ENCODE measurements at regions not wholly inside any gene's neighbourhood (a gene's known extent, or its start where the extent isn't known, plus 50 kb on each side); places are given as distances from the start of the nearest gene placed in this dataset.

DNA sequence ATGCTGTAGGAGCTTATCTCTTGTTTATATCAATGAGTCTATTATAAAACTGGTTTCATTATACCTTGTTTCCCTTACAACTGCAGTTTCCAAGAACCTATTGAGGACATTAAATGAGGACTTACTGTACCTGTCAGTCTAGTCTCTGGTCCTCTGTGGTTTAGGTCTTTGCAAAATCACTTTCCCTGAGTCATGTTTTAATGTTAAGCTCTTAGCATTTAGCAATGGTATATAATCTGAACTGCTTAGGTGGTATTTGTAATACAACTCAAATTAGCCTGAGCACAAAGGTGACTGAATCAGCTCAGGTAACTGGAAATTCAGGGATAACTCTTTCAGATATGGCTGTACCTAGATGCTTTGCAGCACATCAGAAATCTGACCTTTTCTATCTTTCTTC lies 418.3 kb upstream of the SPRED2 start:
- TF ChIP-seq, protein P1, sequence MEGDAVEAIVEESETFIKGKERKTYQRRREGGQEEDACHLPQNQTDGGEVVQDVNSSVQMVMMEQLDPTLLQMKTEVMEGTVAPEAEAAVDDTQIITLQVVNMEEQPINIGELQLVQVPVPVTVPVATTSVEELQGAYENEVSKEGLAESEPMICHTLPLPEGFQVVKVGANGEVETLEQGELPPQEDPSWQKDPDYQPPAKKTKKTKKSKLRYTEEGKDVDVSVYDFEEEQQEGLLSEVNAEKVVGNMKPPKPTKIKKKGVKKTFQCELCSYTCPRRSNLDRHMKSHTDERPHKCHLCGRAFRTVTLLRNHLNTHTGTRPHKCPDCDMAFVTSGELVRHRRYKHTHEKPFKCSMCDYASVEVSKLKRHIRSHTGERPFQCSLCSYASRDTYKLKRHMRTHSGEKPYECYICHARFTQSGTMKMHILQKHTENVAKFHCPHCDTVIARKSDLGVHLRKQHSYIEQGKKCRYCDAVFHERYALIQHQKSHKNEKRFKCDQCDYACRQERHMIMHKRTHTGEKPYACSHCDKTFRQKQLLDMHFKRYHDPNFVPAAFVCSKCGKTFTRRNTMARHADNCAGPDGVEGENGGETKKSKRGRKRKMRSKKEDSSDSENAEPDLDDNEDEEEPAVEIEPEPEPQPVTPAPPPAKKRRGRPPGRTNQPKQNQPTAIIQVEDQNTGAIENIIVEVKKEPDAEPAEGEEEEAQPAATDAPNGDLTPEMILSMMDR (IDR thresholded peaks at IDR 0.05): no peak
- no peak for TF ChIP-seq POLR2A (IDR thresholded peaks at IDR 0.05)
